CD4-positive, alpha-beta T cell treated with Interleukin-17A for 4 hours (primary cell): ENCODE measurements at regions not wholly inside any gene's neighbourhood (a gene's known extent, or its start where the extent isn't known, plus 50 kb on each side); places are given as distances from the start of the nearest gene placed in this dataset.

Source experiments
- DNase-seq: peaks from one replicate; pipeline ENCODE4 v3.0.0-alpha.2; 2020; ENCODE audit warnings: mixed read lengths

- DNase-seq, result no peak
Measured at GRCh38 chr14:22412926-22413411, 176.1 kb downstream of the DAD1 start.

- no peak for DNase-seq
Measured at GRCh38 chr14:22411398-22412055, 177.5 kb downstream of the DAD1 start.

- no peak for DNase-seq
Measured at GRCh38 chr14:22410497-22410896, 178.5 kb downstream of the DAD1 start.

GRCh38 chr14:22409006-22409405 lies 180.0 kb downstream of the DAD1 start:
- DNase-seq, result no peak

GRCh38 chr14:22408547-22408946 lies 180.5 kb downstream of the DAD1 start:
- DNase-seq, result no peak

GRCh38 chr14:22407033-22407432 lies 182.0 kb downstream of the DAD1 start:
- DNase-seq, result no peak

GRCh38 chr14:22405201-22405600 lies 183.8 kb downstream of the DAD1 start:
- DNase-seq, result no peak

GRCh38 chr14:22403296-22403695 lies 185.7 kb downstream of the DAD1 start:
- no peak for DNase-seq

- DNase-seq, result no peak
Measured at GRCh38 chr14:22400655-22401259, 188.3 kb downstream of the DAD1 start.

- no peak for DNase-seq
Measured at GRCh38 chr14:22399776-22400175, 189.2 kb downstream of the DAD1 start.

- no peak for DNase-seq
Measured at GRCh38 chr14:22397221-22397737, 191.7 kb downstream of the DAD1 start.

GRCh38 chr14:22395803-22396202 lies 193.2 kb downstream of the DAD1 start:
- DNase-seq, result no peak

- DNase-seq, result no peak
Measured at GRCh38 chr14:22394616-22395015, 194.4 kb downstream of the DAD1 start.

- no peak for DNase-seq
Measured at GRCh38 chr14:22393796-22394195, 195.2 kb downstream of the DAD1 start.

- no peak for DNase-seq
Measured at GRCh38 chr14:22391908-22392565, 197.0 kb downstream of the DAD1 start.

GRCh38 chr14:22390824-22391461 lies 198.1 kb downstream of the DAD1 start:
- no peak for DNase-seq

- no peak for DNase-seq
Measured at GRCh38 chr14:22390195-22390594, 198.8 kb downstream of the DAD1 start.

- no peak for DNase-seq
Measured at GRCh38 chr14:22388669-22389595, 200.1 kb downstream of the DAD1 start.

GRCh38 chr14:22387776-22388241 lies 201.2 kb downstream of the DAD1 start:
- DNase-seq, result no peak

GRCh38 chr14:22386924-22387775 lies 201.9 kb downstream of the DAD1 start:
- no peak for DNase-seq

- DNase-seq, result no peak
Measured at GRCh38 chr14:22384974-22385526, 204.0 kb downstream of the DAD1 start.
